WTC11 (cell line): ENCODE measurements at regions not wholly inside any gene's neighbourhood (a gene's known extent, or its start where the extent isn't known, plus 50 kb on each side); places are given as distances from the start of the nearest gene placed in this dataset.

Experiments used
- ATF3 ChIP-seq: sonication (generic); formaldehyde crosslinking; conservative IDR thresholded peaks from 2 replicates; pipeline ENCODE4 v1.8.1; 2022; ENCODE audit warnings: mild to moderate bottlenecking, missing genetic modification reagents
- CREB1 ChIP-seq: sonication (generic); formaldehyde crosslinking; IDR thresholded peaks from 2 replicates; pipeline ENCODE4 v1.8.0; 2023; ENCODE audit warnings: mild to moderate bottlenecking, missing genetic modification reagents
- CREM ChIP-seq: sonication (generic); formaldehyde crosslinking; IDR thresholded peaks from 2 replicates; pipeline ENCODE4 v1.8.1; 2022; ENCODE audit warnings: mild to moderate bottlenecking, missing genetic modification reagents, moderate library complexity
- JUN ChIP-seq: sonication (generic); formaldehyde crosslinking; IDR thresholded peaks from 2 replicates; pipeline ENCODE4 v1.8.0; 2023; ENCODE audit warnings: mild to moderate bottlenecking, missing genetic modification reagents
- KAT7 ChIP-seq: sonication (generic); formaldehyde crosslinking; IDR thresholded peaks from 2 replicates; pipeline ENCODE4 v1.8.1; 2023; ENCODE audit warnings: missing genetic modification reagents, mild to moderate bottlenecking, borderline replicate concordance
- NR2C2 ChIP-seq: sonication (generic); formaldehyde crosslinking; IDR thresholded peaks from 2 replicates; pipeline ENCODE4 v1.8.0; 2022; ENCODE audit warnings: mild to moderate bottlenecking, missing genetic modification reagents
- TP53 ChIP-seq: sonication (generic); formaldehyde crosslinking; IDR thresholded peaks from 2 replicates; pipeline ENCODE4 v1.8.1; 2023; ENCODE audit warnings: mild to moderate bottlenecking, missing genetic modification reagents
- ZNF263 ChIP-seq: sonication (generic); formaldehyde crosslinking; IDR thresholded peaks from 2 replicates; pipeline ENCODE4 v1.8.1; 2022; ENCODE audit warnings: low read depth, mild to moderate bottlenecking, moderate library complexity, missing genetic modification reagents
- TF ChIP-seq, protein P1 (sequence below): fragments of 200-600 bp; IDR thresholded peaks from 2 replicates; pipeline ENCODE4 v1.8.0; 2022; ENCODE audit warnings: antibody characterized with exemption
- TF ChIP-seq, protein P2 (sequence below): sonication (generic); formaldehyde crosslinking; IDR thresholded peaks from 2 replicates; pipeline ENCODE4 v1.8.1; 2023; ENCODE audit warnings: mild to moderate bottlenecking, missing genetic modification reagents, moderate library complexity

GRCh38 chr7:25517906-25518305 lies 289.6 kb upstream of the NPVF start:
- no peak for TF ChIP-seq KAT7 (CRISPR knock-in tag)
- TF ChIP-seq CREB1 (CRISPR knock-in tag): no peak
- no peak for TF ChIP-seq NR2C2 (CRISPR knock-in tag)
- no peak for TF ChIP-seq ATF3 (CRISPR knock-in tag)
- TF ChIP-seq, protein P1, sequence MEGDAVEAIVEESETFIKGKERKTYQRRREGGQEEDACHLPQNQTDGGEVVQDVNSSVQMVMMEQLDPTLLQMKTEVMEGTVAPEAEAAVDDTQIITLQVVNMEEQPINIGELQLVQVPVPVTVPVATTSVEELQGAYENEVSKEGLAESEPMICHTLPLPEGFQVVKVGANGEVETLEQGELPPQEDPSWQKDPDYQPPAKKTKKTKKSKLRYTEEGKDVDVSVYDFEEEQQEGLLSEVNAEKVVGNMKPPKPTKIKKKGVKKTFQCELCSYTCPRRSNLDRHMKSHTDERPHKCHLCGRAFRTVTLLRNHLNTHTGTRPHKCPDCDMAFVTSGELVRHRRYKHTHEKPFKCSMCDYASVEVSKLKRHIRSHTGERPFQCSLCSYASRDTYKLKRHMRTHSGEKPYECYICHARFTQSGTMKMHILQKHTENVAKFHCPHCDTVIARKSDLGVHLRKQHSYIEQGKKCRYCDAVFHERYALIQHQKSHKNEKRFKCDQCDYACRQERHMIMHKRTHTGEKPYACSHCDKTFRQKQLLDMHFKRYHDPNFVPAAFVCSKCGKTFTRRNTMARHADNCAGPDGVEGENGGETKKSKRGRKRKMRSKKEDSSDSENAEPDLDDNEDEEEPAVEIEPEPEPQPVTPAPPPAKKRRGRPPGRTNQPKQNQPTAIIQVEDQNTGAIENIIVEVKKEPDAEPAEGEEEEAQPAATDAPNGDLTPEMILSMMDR: no peak
- no peak for TF ChIP-seq TP53 (CRISPR knock-in tag)
- TF ChIP-seq, protein P2, sequence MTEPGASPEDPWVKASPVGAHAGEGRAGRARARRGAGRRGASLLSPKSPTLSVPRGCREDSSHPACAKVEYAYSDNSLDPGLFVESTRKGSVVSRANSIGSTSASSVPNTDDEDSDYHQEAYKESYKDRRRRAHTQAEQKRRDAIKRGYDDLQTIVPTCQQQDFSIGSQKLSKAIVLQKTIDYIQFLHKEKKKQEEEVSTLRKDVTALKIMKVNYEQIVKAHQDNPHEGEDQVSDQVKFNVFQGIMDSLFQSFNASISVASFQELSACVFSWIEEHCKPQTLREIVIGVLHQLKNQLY (CRISPR knock-in tag): no peak
- no peak for TF ChIP-seq JUN (CRISPR knock-in tag)
- no peak for TF ChIP-seq ZNF263
- no peak for TF ChIP-seq CREM
